NCI-H2107 treated with DMSO at 0.1 percent for 48 hours (cell line): ENCODE measurements at regions not wholly inside any gene's neighbourhood (a gene's known extent, or its start where the extent isn't known, plus 50 kb on each side); places are given as distances from the start of the nearest gene placed in this dataset.

Source experiments
- DNase-seq: peaks from one replicate; lab custom pipeline; 2025; ENCODE audit not compliant: unreplicated experiment; lab: John Stamatoyannopoulos, UW

GRCh38 chr13:29959086-29959485 is 108.7 kb upstream of the UBL3 start:
- no peak for DNase-seq

DNA sequence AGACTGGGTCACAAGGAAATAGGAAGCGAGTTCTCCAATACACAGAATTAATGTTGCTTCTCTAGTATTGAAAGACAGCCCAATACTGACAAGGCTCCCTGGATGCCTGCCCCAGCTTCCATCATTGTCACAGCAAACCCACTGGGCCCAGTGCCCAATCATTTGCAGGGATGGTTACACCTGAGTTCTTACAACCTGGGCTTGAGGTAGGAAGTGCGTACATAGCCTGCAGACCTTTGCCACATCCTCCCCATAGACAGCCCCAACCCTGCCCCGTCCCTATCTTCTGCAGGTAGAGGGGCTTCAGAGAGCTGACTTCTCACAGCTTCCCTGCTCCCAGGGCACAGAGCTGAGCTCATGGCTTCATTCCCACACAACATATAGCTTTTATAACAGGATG is 108.1 kb upstream of the UBL3 start:
- no peak for DNase-seq

DNA sequence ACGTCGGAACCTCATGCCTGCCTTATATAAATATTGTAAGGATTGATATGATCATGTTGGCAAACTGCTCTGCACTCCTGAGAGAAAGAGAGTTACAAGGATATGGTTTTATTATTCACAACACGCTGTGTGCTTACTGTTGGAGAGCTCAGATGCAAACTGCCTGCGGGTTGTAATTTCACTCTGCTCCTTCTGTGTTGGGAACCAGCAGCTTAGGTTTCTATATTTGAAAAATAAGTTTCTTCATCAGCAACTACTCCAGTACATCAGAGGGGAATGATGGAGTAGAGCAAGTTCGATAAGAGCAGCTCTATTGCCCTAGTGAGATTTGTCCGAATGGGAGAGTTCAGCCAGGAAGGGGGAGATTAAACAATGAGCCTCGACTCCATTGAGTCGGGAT is 106.9 kb upstream of the UBL3 start:
- DNase-seq: peak; percentile 11

DNA sequence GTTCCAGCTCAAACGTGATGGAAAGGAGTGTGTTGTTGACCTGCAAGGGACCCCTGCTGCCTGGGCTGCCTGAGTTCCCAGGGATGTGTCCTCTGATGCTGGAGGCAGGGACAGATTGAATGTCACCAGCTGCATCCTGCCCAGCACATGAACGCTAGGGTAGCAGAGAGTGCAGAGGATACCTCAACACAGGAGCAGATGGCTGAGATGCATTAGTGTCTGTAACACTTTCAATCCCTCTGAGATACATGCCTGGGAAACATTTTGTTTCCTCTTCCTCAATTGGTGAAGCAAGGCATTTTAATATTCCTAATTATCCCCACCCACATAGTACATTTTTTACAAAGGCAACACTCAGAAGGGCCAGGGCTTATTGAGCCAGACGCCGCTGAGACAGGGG is 106.4 kb upstream of the UBL3 start:
- peak; percentile 53 for DNase-seq

DNA sequence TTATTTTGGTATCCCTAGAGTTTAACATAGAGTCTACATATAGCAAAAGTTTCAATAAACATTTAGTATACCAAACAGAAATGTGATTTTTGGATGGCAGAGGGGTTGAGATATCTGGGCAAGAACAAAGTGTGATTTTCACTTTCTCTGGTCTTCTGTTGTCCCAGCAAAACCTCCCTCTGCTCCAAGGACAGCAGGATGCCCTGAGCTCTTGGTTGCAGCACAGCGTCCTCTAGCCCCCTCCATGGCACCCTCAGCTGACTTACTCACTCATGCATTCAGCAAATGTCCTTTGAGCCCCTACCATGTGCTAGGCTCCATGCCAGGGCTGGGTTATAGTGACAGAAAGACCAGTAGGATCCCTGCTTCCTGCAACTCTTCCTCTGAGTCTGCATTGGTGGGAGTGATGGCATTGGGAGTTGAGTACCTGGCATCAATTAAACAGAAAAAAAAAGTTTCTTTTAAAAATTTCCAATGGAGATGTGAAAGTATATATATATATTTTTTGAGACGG is 104.8 kb upstream of the UBL3 start:
- DNase-seq: no peak

DNA sequence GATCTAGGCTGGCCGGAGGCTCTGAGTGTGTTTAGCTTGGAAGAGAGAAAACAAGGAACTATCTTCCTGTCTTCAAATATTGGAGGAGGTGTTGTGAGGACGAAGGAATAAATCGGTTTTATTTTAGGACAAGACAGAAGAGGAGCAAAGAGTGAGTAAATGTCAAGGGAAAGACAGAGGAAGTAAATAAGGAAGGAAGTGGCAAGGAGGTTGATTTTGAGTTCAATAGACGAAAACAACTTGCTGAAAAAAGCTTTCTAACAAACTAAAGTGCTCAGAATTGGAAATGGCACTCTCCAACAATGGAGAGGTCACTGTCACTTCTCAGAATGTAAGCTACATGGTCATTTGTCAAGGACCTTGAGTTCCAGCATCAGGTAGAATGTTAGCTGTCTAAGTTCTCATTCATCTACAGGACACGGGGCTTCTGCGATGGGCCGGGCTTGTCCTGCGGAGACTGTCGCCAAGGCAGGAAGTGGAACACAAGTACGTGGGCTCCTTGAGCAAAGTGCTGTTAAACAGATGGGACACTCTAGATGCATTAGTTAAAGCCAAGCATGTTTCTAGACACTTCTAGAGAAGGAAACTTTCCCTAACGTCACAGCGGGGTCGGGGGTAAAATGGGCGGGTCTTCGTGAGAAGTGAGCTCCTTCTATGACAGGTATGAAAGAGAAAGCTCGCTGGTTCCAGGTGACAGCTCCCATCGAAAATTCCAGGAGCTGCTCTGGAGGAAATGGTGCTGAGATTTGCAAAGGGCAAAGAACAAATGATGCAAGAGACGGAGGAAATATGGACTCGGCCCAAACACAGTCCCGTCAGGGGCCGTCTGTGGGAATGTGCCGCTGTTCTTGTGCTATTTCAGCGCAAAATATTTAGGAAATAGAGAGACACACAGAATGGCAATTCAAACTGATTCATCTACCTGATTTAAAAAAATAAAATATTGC is 103.9 kb upstream of the UBL3 start:
- no peak for DNase-seq

DNA sequence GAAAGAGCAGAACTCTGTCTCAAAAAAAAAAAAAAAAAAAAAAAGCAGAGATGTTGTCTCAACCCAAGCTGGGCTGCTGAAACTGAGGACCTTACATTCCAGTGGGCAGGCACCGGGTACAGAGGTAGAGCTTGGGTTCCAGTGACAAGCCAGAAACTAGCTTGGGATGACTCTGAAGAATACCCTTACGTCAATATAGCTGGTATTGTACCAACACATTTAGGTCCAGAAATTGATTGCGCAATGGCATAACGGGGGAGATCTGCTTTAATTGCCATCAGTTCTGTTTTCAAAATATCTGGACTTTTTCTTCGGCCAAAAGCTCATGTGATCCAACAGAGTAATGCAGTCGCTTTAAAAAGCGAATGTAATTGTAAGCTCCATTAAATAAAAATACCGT is 103.1 kb upstream of the UBL3 start:
- DNase-seq: no peak

- no peak for DNase-seq
Observed at GRCh38 chr13:29952245-29952644, 101.8 kb upstream of the UBL3 start.

DNA sequence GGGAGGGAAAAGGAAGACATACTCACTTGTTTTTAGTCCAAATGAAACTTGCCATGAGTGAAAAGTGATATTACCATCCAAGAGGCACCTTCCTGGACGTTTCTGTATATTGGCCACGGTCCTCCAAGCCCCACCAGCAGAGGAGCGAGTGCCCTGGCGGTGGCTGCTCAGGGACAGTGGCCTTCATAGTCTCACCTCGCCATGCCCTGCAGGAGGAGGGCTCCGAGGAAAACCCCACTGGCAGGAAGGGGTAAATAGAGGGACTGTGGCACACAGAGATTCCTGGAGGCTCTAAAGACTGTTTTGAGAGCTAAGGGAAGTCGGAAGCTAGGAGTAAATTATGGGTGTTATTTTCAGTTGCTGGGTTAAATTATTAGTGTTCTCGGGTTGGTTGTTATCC is 98.4 kb upstream of the UBL3 start:
- no peak for DNase-seq

DNA sequence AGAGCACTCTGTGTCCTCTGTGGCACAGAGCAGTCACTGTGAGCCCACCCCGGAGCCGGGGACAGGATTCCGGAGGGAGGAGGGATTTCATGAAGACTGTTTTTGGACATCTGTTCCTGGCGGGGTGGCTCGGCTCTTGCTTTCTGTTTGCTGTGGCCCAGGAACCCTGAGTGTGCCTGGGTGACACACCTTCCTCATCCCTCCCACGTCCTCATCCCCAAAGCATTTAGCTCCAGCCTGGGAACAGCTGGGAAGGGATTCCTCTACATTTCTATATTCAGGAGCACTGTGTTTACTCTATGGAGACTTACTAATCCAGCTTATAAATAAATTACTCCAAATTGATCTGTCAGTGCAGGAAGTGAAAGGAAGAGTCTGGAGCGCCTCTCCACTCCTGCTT is 97.8 kb upstream of the UBL3 start:
- DNase-seq: no peak

- DNase-seq: no peak
Observed at GRCh38 chr13:29947839-29948238, 97.4 kb upstream of the UBL3 start.

DNA sequence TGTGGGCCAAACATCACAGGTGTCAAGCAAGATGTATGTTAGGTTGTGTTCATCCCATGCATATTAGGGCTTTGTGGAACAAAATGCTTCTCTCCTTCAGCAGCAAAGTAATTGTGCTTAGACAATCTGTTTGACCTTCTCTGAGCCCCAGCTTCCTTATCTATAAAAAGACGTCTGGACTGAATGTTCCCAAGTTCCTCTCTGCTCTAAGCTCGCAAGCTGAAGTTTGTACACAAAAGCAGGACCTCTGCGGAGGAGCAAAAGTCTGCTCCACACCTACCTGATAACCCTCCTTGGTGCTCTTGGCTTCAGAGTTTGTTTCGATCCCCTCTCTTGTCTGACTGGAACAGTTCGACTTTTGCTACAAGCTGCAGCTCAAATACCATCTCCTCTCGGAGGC is 95.7 kb upstream of the UBL3 start:
- no peak for DNase-seq

DNA sequence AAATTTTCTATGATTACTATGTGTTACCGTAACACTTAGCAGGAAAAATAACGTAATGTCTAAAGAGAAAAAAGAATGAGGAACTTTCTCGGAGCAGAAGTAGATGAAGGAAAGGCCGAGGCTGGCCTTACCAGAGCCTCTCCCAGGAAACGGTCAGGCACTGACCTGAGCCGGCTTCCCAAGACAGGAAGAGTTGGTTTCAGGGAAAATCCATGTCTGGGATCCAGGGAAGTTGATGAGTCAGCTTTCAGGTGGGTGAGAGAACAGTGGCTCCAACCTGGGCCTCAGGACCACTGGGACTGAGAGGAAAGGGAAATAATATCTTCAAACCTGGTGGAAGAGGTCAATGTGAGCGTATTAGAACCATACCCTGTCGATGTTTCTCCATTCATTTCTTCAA is 93.3 kb upstream of the UBL3 start:
- DNase-seq: no peak

- no peak for DNase-seq
Observed at GRCh38 chr13:29943273-29943672, 92.9 kb upstream of the UBL3 start.

GRCh38 chr13:29940715-29941114 is 90.3 kb upstream of the UBL3 start:
- DNase-seq: no peak

GRCh38 chr13:29939158-29939557 is 88.7 kb upstream of the UBL3 start:
- no peak for DNase-seq

DNA sequence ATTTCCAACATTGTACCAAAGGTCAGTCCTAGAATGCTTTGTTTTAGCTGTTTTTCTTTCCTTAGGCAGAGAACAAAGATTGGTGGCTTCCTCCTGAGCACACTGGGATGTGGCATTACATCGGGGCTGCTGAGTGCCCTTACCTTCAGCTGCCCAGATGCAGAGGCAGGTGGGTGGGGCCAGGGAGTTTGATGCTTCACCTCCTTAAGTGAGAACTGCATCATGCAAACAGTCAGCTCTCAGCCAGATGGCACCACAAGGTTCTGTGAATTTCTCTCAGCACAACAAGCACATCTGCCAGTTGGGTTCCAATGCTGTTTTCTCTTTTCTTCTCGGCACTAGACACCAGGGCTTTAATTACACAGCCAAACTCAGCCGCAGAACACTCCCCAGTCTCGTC is 87.4 kb upstream of the UBL3 start:
- DNase-seq: peak; percentile 50

- no peak for DNase-seq
Observed at GRCh38 chr13:29937379-29937778, 87.0 kb upstream of the UBL3 start.

- no peak for DNase-seq
Observed at GRCh38 chr13:29936956-29937355, 86.5 kb upstream of the UBL3 start.

- no peak for DNase-seq
Observed at GRCh38 chr13:29936051-29936813, 85.8 kb upstream of the UBL3 start.

- peak; percentile 96 for DNase-seq
Observed at GRCh38 chr13:29935309-29935981, 85.0 kb upstream of the UBL3 start.
